EL (cell line): ENCODE measurements at regions not wholly inside any gene's neighbourhood (a gene's known extent, or its start where the extent isn't known, plus 50 kb on each side); places are given as distances from the start of the nearest gene placed in this dataset.

ENCODE experiments used
- DNase-seq: peaks from one replicate; pipeline ENCODE4 v3.0.0-alpha.2; 2016

DNA sequence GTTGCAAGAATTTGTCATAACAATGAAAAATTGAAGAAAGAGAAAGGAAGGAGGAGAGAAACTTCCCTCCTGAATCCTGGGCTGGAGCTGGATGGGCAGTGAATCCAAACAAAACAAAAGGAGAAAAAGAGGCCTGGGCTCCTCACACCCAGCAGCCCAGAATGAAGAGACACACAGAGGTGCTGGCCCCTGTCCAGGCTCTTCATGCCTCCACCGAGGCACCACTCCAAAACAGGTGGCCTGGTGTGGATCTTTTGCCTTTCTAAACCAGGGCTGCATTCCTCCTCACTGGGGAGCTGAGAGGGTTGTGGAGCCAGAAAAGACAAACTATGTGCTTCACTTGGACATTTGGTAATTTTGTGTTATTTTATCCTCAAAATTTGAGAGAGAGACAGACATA, 76.0 kb downstream of the FAM124B start:
- DNase-seq: no peak

DNA sequence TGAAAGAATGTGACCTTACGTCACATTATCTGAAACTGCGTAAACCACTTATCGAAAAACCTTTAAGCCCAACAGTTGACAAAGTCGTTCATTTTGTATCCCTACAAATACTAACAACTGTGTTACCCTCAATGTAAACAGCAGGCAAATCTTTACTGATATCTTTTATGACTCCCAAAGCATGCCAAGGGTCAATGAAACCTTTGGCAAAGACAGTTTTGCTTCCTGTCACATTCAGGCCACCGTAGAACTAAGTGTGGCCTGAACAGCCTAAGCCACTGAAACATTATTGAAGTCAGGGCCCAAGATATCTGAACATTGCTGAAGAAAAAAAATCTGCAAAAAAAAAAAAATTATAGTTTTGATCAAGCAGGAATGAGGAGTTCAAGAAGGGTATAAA, 77.3 kb downstream of the FAM124B start:
- DNase-seq: no peak

DNA sequence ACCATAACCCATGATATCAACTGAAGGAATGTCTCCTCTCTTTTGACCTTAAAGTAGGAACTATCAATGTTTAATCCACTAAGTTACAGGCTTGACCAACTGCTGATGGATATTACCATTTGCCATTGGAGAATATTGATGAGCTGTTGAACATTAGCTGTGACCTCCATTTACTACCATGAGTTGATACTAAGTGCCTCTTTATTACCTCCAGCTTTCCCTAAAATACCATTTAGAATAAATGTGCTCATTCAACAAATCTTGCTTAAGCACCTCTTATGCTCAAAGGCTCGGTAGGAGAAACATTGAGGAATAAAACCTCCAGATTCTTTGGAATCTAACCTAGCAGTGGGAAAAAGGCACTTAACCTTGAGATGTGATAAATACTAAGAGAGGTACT, 81.2 kb downstream of the FAM124B start:
- DNase-seq: no peak

DNA sequence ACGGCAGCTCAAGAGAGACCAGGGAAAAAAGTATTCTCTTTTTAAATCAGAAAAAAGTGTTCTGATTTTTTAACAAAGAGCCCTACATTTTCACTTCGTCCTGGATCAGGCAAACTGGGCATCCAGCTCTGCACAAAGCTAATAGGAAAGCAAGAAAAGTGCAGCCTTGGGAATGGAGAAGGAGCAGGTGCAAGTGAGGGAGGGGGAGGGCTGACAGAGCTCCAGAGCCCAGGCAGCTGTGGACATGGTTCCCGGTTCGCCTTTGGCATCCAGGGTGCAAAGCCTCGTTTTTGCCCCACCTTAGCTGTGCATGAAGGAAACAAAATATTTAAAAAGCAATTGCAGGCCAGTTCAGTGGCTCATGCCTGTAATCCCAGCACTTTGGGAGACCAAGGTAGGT, 82.2 kb downstream of the FAM124B start:
- no peak for DNase-seq

DNA sequence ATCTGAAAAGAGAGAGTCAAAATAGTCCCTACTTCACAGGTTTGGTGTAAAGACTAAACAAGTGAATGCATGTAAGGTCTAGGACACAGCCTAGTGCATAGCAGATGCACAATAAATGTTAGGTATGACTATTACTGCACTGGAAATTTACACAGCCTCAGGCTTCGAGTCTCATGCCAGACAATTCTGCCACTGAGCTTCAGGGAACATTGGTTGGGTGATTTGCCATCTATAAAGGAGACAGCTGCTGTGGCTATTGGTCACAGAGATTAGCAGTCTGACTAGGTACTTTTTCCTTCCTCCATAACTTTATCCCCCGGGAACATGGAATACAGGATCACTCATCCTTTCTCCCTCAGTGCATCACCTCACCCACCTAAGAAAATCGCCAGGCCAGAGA, 89.2 kb downstream of the FAM124B start:
- DNase-seq: no peak

DNA sequence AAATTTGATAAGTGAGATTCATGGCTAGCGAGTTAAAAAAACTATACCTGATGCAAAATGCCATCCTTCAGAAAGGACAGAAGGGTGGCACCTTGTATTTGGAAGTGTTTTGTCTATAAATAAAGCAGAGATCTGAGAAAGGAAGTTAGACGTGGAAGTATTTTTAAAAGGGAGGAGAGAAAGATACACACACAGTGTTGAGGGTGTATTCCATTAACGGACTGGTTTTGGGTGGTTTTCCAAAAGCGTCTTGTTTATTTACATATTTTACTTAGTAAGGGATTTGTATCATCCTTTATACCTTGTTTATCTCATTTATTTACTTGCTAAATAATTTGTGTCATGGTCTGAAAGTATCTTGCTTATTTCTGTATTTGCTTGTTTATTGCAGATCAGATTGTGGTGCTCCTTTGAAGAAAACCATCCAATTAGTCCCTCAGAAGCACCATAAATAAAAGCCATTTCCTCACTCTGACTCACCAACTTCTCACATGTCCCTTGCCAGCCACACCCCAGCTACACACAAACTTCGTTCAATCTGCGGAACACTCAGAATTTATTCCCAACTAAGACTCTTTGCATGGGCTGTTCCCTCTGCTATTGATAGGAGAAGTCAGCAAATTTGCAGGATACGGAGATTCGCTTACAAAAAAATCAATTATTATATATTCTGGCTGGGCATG, 90.8 kb downstream of the FAM124B start:
- no peak for DNase-seq

DNA sequence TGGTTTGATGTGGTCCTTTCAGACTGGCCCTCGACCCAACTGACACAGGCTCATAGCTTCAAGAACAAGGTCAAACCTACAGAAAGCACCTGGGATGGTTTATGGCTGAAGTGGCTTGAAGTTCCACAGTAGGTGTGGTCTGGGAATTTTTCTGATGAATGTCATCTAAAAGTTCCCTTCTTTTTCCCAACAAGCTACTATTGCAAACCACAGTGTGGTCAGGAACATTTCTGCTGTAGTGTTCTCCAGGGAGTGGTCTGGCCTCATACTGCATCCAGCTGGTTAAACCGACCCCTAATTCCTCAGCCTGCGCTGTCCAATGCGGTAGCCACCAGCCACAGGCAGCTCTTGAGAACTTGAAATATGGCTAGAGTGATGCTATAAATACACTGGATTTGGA, 92.7 kb downstream of the FAM124B start:
- DNase-seq: no peak

DNA sequence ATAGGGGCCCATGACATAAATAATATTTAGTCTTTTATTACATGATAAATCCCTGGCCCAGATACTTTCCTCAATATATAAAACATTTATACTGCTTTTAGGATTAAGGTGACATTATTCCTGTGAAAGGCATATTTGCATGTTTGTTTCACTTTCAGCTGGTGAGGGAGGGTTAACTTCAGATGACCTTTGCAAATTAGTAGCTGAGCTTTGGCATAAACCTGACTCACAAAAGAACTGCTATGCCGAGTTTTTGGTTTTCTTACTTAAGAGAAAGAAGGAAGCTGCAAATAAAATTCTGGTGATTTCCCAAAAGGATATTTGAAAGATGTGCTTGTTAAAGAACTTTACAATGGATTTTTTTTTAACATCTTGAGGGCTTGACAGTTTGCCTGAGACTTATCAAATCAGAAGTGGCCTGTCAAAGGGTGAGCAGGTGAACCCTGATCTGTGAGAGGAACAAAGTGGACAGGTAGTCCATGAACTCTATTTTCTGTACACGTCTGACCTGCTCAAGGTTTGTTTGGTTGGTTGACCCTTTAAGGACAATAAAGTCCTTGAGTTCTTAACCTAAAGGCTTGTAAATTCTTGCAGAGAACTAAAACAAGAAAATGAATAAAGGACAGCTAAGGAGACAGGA, 93.5 kb downstream of the FAM124B start:
- no peak for DNase-seq

DNA sequence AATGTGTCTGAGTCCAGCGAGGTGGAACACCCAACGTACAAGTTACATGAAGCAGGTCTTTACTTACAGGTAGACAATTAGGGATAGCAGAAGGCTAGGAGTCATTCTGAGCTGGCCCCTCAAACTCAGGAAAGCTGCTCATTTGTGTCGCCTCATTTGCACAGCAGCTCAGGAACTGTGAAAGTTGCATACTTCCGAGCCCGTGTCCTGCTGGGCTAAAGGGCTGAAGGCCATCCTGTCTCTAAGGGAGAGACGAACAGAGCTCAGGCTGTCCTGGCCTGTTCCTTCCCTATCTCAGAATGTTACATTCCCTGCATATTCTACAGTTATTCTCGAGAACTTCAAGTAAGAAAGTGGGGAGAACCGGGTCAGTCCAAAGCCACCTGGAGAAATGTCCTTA, 99.0 kb downstream of the FAM124B start:
- DNase-seq: no peak

DNA sequence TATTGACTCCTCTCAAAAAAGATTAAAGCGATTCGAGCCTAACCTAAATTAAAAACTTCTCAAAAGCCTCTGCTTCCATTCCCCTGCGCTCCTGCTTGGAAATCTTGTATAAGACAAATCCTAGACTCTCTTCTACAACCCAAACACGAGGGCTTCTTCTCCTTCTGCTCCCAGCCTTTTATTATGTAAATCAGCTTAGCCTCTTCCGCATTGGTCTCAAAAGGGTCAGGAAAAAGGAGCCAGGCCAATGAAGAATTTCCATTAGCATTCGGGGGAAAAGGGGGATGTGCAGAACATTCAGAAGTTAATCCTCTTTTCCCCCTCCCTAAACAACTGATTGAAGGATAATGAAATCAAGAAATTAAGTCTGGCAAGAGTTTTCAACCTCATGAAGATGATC, 107.9 kb downstream of the FAM124B start:
- no peak for DNase-seq

DNA sequence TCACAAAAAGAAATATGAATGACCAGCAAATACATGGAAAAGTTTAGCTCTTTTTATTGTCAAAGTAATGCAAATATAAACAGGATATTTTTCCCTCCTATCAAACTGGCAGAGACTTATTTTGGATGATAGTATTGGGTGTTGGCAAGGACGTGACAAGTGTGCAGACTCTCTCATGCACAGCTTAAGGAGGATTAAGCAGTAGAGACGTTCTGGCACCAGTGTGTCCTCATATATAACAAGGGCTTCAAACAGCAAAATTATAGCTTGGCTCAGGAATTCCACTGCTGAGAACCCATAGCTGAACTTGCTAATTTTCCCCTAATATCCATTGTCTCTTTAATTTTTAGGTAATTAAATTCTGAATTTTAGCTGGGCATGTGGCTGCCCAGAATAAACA, 114.4 kb downstream of the FAM124B start:
- DNase-seq: no peak

DNA sequence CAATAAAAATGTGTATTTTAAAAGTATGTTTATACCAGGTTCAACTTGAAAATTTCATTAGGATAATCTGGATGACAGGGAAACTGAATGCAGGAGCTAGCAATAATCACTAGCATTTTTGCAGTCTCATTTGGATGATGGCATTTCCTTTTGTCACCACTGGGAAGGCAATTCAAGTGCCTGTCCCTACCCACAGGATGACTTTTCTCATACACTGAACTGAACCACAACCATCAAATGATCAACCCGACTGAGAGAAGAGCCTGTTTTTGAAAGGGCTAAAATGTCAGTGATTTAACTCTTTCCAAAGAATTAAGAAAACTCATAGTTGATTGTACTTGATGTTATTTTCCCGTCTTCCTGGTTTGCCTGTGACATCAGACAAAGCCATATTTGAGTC, 115.0 kb downstream of the FAM124B start:
- DNase-seq: no peak

DNA sequence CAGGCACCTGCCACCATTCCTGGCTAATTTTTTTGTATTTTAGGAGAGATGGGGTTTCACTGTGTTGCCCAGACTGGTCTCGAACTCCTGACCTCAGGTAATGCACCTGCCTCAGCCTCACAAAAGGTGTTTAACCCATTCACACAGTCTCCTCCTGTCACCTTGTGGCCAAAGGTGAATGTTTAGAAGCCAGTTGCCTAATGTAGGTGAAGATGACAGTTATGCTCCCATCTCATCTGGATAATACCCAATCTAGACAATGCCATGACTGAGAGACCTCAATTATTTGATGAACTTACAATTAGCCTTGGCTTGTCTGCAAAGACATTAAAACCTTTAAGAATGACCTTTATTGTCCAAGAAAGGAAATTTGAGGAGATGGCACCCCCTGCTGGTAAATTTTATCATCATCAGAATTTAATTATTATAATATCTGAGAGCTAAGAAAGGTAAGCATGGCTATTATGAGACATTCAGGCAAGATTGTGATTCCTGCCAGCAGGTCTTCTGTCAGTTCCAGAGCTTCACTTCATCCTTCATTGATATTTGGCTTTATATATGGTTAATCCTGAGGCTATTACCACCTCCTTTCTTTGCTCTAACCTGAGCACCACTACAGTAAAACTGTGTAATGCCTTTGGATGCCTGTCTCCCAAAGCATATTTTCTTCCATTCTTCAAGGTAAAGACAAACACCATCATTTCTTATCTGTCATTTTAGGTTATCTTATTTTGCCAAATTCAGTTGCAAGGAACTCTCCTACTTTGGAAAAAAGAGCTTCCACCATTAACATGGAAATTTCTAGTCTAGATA, 117.6 kb downstream of the FAM124B start:
- peak; percentile 41 for DNase-seq

DNA sequence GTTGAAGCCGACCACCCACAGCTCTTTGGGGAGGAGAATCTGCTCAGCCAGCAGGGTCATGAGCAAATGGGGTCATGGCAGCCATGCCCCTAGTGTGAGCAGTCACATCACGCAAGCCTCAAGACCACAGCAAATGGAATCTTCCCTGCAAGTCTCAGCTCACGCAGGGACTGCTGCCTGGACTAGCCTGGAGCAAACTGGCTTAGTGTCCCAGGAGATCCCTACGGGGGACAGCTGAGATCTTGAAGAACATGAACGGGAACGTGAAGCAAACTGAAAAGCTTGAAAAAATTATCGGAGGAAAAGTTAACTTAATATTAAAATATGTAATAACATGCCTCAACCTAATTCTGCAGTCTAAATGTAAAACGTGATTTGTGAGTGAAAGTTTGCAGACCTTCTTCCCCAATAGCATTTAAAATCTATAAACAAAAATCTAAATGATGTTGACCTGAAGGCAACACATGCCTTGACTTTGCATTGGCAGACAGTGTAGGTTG, 118.4 kb downstream of the FAM124B start:
- no peak for DNase-seq

DNA sequence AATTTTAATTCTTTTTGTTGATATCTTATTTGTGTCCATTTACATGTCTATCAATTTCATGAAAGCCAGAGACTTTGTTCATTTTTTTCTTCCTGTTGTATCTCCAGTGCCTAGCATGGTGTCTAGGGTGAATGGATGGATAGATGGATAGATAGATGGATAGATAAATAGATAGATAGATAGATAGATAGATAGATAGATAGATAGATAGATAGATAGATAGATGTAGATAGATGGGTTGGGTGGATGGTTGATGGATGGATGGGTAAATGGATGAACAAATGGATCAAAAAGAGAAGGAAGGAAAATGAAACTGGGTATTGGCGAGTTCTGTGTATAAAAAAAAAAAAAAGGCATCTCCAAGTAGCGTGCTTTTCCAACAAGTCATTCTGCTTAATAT, 120.5 kb downstream of the FAM124B start:
- DNase-seq: no peak

DNA sequence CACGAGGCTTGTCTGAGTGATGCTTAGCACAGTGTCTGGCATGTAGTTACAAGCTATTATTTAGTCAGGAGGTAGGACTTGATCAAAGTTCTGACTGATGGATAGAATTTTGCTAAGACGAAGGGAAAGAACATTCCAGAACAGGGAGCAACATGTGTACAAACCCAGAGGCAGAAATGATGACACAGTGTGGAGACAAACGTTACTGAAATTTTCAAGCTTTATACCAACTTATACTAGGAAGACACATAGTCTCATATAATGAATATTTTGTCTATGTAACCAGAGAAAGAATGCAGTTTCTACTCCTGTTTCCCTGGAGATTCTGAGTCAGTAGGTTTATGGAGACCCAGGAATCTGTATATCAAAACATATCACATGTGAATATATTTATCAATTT, 123.4 kb downstream of the FAM124B start:
- peak; percentile 35 for DNase-seq

DNA sequence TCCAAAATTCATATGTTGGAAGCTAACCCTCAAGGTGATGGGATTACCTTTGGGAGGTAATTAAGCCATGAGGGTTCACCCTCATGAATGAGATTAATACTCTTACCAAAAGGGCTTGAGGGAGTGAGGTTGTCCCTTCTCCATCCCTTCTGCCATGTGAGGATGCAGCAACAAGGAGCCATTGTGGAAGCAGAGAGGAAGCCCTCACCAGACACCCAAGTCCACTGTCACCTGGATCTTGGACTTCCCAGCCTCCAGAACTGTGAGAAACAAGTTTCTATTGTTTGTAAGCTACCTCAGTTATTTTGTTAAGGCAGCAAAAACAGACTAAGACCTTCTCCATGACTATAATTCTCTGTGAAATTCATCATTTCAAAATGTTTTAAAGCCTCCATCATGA, 125.7 kb downstream of the FAM124B start:
- no peak for DNase-seq

DNA sequence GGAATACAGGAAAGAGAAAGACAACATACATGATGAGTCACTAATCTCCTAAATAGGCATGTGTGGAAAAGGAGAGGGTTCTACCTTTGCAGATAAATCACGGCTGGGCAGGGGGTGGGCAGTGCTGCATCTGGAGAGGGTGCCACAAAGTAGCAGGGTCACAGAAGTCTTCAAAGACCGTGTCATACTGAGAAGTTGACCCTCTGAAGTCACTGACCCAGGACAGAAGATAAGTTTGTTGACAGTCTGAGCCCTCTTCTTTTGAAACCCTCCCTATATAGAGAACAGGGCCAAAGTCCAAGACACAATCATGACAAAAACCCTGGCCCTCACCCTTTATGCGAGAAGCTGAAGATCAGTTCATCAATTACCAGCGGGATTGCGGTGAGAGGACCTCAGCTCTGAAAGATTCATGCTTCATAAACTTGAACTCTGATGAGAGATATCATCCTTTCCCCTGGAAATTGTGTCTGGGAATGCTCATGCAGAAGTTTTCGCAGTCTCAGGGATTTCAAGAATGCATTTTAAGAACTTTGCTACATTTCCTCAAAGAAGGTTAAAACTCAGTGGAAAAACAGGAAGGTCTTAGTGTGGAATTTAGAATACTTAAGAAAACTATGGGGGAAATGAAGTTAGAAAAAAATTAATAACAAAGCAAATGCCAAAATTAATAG, 129.5 kb downstream of the FAM124B start:
- DNase-seq: no peak

DNA sequence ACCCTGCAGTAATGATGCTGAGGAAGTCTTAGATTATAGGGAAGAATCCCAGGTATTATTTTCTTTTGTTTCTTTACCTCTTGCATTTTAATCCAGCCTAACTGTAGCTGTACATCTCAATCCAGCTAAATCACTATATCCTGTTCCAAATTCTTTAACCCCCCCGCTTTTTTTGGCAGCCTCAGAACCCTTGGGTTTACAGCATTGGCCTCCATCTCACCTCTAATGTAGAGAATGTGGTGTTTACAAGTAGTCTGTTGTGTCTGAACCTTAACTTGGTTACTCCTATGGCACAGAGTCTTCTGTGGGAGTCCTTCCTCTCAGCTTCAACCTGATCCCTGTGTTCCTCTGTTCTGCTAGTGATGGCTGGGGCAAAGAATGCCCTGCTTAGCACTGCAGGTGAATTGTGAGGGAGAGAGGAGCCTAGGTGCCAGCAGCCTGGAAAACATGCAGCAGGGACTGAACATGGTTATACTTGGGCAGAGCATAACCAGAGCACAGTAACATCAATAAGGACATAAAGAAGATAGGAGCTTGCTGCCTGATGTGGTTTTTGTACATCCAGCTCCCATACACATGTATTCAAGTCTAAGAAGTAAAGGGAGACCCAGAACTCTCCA, 130.2 kb downstream of the FAM124B start:
- no peak for DNase-seq

DNA sequence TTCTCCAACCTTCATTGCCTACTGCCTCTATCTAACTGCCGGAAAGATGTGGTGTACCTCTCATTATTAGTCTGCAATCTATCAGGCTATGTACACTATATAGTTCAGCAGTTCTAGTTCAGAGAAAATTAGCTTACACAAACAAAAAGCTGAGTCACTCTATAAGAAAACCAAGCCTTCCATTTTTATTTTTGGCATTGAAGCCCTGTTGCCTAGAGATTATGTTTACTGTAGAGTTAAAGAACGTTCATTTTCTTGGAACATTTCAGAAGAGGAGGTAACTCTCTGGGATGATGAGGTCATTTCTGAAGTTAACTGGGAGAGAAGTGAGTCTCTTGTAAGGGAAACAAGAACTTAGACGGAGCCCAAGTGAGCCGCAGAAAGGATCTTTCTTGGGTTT, 133.5 kb downstream of the FAM124B start:
- DNase-seq: peak; percentile 53

DNA sequence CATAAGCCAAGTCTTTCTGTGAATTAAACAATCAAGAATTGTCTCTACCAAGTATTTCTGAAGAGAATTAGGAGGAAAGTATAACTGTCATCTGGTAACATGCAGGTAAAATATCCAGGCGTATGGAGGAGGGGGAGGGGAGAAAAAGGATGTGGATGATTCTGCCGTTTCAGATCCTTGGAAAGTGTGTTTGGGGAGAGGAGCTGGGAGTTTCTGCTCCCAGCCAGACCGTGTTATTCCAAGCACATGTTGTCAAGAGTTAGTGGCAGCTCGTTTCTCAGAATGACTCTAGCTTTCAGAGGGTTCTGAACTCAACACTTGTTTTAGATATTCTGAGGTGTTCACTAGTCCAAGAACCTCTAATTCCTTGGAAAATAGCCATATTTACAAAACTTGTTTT, 137.6 kb downstream of the FAM124B start:
- DNase-seq: no peak

DNA sequence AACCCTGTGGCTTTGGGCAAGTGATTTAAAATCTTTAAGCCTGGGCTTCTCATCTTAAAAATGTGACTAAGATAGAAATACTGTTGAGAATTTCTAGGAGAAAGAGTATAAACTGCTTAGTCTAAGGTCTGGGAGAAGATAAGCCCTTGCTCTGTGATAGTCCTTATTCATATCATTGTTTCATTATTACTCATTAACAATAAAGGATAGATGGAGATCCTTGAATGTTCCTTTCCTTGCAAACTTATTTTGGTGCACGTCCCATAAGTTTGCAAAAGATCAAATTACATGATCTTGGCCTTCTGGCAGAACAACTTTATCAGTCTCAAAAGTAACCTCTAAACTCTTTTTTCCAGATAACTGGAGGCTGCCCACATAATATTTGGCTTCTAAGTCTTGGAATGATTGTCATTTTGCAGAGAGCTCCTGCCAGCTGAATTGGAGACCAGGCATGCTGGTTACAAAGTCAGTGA, 138.3 kb downstream of the FAM124B start:
- DNase-seq: peak; percentile 63

DNA sequence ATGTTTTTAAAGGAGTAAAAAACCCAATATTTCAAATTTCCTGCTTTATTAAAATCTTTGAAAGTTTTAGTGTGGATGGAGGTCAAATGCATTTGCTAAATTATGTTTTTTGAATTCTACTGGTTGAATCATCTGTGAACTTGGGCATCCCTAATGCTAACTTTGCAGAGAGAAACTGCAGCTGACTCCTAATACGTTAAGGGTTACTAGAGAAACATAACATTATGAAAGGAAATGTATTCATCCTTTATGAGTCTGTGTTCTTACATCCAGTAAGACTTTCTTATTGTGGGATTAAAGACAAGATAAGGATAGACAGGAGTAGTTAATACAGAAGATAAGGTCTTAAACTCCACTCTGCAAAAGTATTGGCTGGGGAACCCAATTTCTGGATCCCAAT, 140.6 kb downstream of the FAM124B start:
- no peak for DNase-seq
